HG03097 (cell line): ENCODE measurements at regions not wholly inside any gene's neighbourhood (a gene's known extent, or its start where the extent isn't known, plus 50 kb on each side); places are given as distances from the start of the nearest gene placed in this dataset.
"Not testable (repeated sequence)": the region's sequence is repeated elsewhere in the genome, so short reads cannot be mapped to it uniquely, and the experiment has no call there.

Experiments used
- ATAC-seq: cut with Tn5 transposase; IDR thresholded peaks from one replicate; pipeline ENCODE4 v1.9.1; 2021; ENCODE audit not compliant: unreplicated experiment, low FRiP score

DNA sequence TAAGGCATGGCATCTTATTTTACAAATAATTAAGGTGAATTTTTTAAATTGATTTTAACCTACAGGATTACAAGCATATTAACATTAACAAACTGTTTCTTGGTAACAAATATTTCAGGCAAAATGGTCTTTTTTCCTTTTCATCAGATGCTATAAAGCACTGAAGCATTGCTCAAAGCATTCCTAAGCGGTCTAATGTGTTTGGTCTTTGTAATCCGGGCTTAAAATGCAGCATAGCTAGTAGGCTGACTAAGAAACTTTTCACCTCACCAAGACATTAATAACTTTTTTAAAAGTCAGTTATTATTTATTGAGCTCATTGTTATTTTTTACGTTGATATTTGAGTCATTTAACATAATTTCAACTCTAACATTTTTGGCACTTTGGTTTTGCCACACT, 538.8 kb upstream of the SLC39A10 start:
- no peak for ATAC-seq

DNA sequence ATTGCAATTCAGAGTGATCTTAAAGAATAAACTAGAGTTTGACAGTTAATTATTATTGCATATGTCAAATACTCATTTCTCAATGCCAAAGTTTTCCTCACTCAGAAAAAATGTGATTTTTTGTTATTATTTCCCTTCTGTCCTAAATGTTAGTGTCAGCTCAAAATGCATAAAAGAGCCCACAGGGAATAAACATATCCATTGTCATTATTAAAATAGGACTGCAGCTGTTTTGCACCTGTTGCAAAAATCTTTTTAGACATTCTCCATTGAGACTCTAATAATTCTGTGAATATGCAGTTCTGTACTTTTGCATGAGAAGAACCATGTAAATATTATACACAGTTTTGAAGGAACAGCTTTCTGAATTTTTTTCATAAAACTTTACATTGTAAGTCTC, 540.0 kb upstream of the SLC39A10 start:
- no peak for ATAC-seq

DNA sequence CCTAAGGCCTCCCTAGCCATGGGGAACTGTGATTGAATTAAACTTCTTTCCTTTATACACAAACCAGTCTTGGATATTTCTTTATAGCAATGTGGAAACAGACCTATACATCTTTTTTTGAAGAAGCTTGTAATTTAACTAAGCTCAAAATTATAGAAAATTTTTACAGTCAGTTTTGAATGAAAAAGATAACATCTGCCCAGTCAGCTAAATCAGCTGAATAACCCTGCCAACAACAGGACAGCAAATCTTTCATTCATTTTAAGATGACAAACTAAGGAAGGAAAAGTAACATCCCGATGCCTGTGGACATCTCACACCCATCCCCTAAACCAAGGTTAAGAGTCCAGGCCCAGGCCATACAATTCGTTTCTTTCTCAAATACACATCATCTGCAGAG, 541.3 kb upstream of the SLC39A10 start:
- ATAC-seq = no peak

DNA sequence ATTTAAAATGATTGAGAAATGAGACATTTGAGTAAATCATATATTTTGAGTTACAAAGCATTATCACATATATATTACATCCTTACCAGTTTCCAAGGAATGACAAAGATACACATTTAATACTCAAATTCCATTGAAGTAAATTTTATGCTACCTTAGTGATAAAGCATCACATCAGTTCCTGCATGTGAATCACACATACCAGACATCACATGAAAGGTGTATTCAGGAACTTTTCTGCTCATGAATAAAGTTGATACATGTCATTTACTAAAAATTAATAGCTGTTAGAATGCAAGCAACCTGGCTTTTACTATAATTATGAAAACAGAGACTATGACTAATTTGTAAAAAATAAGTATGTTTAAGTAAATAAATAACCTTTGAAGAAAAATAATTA, 548.8 kb upstream of the SLC39A10 start:
- no peak for ATAC-seq

DNA sequence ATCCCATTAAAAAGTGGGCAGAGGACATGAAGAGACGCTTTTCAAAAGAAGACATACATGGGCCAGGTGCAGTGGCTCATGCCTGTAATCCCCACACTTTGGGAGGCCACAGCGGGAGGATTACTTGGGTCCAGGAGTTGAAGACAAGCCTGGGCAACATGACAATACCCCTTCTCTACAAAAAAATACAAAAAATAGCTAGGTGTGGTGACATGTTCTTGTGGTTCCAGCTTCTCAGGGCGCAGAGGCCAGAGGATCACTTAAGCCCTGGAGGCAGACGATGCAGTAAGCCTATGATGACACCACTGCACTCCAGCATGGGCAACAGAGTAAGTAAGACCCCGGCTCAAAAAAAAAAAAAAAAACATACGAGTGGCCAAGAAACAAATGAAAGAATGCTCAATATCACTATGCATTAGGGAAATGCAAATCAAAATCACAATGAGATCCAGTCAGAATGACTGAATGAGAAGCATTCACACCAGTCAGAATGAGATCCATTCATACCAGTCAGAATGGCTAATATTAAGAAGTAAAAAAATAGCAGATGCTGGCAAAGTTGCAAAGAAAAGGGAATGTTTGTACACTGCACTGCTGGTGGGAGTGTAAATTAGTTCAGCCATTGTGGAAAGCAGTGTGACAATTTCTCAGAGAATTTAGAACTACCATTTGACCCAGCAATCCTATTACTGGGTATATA, 550.2 kb upstream of the SLC39A10 start:
- ATAC-seq = no peak

DNA sequence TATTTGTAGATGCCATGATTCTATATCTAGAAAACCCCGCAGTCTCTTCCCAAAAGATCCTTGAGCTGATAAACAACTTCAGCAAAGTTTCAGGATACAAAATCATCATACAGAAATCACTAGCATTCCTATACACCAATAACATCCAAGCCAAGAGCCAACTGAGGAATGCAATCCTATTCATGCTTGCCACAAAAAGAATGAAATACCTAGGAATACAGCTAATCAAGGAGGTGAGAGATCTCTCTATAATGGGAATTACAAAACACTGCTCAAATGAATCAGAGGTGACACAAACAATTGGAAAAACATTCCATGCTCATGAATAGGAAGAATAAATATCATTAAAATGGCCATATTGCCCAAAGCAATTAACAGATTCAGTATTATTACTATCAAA, 551.4 kb upstream of the SLC39A10 start:
- no peak for ATAC-seq

DNA sequence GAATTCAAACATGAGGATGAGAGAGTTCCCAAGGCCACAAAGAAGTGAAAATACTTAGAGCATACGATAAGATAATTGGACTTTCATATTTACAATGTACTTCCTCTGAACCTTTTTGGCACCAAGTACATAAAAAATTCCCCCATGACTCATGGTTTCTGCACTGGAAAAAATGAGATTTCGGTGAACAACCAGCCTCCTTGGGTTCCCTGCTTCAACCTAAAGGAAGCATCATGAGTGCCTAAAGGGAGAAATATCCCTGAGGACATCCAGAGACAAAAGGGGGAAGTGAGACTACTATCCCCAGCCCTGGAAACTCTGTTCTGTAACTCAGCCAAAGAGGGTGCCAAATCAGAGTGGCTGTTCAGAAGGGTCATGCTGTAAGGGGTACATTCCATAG, 562.7 kb upstream of the SLC39A10 start:
- ATAC-seq = peak; percentile 55

DNA sequence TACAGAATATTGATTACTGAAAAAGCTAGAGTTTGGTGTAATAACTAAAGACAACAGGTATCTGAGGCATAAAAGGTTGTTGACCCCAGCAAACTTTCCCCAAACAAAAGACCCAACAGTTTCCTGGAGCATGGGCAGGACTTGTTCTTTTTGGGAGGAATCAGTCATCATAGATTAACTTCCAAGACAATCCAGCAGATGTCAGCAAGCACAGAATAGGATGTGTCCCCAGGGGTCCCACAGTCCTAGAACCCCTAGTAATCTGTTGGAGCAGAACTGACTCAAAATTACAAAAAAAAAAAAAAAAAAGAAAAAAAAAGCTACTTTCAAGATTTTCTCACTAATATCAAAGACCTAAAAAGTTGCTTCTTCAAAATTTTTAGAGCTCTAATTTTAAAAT, 564.7 kb upstream of the SLC39A10 start:
- no peak for ATAC-seq

DNA sequence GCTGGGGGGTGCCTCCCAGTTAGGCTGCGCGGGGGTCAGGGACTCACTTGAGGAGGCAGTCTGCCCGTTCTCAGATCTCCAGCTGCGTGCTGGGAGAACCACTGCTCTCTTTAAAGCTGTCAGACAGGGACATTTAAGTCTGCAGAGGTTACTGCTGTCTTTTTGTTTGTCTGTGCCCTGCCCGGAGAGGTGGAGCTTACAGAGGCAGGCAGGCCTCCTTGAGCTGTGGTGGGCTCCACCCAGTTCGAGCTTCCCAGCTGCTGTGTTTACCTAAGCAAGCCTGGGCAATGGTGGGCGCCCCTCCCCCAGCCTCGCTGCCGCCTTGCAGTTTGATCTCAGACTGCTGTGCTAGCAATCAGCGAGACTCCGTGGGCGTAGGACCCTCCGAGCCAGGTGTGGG, 584.2 kb upstream of the SLC39A10 start:
- ATAC-seq = not testable (repeated sequence)

DNA sequence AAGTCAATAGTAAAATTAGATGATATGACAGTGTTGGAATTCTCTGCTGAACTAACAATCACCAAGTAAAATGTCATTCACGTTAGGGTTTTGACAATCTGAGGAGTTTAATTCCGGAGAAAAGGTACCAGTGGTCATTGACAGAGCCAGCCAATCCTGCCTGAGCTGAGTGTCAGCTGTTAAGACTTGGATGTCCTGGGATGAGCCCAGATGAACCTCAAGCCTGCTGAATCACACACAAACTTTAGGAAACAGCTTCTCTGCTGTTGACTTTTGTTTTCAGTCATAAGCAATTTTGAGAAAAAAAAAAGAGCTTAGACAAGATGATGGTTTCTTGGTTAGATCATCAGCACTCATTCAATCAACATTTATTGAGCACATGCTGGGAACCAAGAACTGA, 600.0 kb upstream of the SLC39A10 start:
- ATAC-seq = no peak

DNA sequence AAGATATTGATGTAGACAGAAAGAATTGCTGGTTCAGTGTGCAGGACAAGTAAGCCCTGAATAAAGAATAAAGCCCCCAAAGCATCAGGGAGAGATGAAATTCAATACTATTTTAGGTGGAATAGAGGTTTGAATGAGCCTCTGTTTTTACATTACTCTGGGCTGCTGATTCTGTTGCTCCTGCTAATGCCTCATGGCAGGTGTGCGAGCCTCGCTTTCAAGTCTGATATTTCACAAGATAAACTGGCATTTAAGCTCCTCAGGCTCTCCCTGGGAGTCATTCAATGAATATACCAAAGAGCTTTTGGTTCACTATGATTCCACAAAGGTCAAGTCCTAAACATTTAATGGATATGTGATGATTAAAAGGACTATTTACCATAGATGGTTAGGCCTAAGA, 601.0 kb upstream of the SLC39A10 start:
- no peak for ATAC-seq

DNA sequence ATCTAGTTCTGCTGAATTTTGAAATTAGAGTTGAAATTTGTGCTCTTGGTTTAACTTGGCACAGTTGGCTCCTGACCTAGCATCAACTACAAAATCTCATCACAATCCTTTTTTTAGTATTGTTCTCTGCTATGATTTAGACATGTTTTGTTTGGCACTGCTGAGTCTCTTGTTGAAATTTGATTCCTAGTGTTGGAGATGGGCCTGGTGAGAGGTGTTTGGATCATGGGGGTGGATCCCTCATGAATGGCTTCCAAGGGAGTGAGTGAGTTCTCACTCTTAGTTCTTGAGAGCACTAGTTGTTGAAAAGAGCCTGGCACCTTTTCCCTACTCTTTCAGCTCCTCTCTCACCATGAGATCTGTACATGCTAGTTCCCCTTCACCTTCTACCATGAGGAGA, 605.6 kb upstream of the SLC39A10 start:
- ATAC-seq = no peak

DNA sequence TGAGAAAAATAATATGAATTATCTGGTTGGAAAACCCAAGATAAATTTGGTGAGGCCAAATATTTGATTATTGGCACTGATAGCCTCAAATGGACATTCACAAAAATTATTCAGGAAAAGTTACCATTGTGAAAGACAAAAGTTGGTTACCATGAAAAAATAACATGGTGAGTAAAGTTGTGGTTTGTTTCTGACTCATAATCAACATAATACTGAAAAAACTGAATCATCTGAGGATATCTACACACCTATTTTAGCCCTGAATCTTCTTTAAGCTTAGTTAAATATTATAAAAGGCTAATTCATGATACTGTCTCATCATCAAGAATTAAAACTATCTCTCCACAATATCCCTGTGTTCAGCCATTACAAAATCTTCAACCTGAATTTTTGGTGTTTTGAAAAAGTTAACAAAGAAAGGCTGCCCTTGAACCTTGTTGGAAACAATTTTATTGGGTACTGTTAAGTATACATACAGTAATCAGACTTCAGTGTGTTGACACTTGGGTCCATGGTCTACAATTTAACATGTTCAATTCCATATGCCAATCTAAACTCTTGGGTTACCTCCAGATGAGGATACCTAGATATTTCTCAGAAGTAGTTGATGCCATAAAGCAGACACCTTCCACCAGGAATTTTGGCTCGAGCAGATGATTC, 607.5 kb upstream of the SLC39A10 start:
- peak; percentile 96 for ATAC-seq

DNA sequence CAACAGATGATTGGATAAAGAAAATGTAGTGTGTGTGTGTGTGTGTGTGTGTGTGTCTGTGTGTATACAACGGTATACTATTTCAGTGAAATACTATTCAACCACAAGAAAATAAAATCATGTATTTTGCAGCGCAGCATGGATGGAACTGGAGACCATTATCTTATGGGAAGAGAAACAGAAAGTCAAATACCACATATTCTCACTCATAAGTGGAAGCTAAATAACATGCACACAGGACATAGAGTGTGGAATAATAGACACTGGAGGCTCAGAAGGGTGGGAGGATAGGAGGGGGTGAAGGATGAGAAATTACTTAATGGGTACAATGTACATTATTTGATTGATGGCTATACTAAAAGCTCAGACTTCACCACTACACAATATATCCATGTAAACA, 609.1 kb upstream of the SLC39A10 start:
- ATAC-seq = no peak

DNA sequence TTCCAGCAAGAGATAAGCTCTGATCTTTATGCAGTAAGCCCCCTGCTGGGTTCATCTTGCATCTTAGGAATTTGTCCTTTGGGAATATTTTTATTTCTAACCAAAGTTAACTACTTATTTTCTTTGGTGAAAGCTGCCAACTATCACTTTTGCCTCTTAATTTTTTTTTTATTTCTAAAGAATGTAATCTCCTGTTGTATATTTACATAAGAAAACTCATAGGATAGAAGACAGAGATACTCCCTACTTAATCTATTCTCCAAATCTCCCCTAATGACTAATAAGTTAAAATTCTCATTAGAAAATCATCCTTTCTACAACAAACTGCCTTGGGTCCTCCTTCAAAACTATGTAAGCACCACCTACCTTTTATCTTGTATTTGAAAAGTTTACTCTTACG, 612.2 kb upstream of the SLC39A10 start:
- no peak for ATAC-seq

DNA sequence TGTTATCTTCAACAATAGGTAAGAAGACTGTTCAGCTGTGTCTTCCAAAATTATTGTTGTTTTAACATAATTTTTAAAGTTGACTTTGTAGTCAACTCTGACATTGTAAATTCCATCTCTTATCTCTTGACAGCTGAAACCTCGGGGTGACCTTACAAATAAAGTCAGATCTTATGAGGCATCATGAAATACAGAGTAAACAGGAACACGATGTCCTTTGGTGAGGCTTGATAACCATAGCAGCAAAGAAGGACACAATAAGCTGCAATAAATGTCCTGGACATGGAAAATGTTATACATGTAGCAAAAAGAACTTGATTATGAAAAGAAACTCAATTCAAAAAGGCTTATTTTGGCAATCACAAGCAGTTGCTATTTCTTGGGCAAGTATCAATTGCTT, 618.9 kb upstream of the SLC39A10 start:
- ATAC-seq = no peak

DNA sequence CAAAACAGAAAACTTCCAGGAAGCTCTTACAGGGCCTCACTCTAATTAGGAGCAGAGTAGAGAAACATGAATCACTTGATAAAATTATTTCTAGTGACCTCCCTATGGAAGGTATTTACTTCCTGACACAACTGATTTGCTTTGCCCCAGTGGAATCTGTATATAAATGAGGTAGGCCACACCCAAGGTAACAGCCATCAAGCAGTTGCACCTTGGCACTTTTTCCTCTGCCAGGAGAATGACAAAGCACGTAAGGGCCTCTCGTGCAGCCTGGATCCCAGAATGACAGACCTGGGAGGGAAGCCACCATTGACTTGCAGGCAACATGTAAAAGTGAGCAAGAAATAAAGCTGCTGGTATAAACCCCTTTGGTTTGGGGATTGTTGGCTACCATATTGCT, 620.0 kb upstream of the SLC39A10 start:
- ATAC-seq = no peak

DNA sequence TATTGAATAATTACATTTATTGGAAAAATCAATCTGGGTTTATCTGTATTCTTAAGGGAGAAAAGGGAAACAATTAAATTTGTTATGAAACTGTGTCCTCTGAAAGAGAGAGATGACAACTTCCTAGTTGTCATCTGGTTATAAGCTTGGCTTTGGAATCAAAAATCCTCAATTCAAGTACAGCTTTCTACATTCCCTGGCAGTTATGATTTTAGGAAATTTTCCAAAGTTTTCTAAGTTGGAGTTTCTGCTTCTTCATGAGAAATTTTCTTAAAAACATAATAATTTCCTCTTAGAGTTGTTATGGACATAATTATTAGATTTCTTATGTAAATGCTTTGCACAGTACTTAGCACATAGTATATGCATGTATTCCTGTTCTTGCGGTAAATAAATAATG, 625.6 kb upstream of the SLC39A10 start:
- ATAC-seq = no peak

DNA sequence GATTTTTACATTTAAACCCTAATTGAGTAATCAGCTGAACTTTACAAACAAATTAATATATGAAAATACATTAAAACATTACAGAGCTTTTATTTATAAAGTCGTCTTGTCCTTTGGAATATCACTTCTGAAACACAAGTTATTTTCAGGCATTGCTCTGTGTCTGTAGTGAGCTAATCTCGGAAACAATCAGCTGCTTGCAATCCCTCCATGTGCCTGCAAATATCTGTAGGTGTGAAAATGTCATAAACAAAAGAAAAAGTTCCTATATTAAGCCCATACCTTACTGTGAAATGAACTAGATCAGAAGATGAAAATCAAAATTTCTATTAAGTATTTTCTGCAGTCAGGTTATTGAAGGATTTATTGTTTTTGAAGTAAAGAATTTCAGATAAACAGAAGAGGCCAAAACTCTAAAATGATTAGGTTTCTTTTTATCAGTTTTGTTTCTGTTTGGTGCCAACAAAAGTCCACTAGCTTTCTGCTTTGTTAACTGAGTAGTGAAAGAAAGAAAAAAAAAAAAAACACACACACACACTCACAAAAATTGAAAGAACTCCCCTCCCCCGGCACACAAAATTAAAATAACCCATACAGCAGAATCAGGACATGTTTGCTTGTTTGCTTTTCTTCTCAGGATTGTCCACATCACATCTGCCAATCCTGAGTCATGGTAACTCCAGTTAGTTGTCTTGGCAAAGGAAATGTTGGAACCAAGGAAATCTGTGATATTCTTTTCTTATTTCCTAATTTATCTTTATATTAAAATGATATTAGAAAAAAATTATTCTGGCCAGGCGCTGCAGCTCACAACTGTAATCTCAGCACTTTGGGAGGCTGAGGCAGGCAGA, 627.0 kb upstream of the SLC39A10 start:
- ATAC-seq = no peak

DNA sequence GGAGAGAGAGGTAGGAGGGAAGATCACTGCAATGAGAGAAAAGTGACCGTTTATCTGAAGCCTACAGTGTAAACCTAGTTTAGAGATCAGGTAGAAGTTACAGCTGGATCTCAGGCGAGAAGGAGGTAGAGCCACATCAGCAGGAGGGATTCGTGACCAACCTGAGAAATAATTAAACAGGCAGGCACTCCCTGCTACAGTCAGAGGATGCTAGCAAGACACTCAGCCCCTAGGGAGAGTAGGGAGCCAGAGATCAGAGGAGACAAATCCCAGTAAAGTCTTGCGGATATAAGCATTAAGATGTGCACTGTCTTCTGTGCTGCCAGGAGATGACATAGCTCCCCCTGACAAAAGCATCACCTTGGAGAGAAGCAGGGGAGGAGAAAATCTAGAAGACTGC, 629.1 kb upstream of the SLC39A10 start:
- no peak for ATAC-seq

DNA sequence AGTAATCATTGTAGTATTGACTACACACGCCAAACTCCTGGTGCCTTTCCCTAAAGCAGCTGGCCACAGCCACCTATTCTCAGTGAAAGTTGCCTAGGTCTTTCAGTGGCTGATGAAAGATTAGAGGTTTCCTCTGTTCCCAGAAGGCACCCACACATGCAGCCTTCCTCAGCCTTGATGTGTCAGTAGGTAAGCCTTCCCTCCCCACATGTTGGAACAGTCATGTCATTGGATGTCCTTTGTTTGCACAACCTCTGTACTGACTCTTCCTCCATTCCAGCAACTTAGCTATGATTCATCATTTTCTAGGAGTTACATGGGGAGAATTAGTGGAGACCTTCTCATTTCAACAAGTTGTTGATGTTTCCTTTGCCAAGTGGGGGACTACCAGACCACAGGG, 630.8 kb upstream of the SLC39A10 start:
- no peak for ATAC-seq

DNA sequence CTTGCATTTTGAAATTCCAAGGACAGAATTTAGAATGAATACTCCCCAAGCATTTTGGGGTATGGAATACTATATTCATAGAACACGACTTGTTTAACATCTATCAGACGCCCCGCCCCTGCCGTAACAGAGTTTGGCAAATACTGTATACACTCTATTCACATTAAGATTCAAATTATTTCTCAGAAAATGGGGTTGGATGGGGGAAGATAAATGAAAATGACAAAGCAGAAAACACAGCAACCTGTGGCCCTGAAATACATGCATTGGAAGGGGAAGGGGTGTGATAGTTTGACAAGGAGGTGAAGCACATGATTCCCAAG, 634.6 kb upstream of the SLC39A10 start:
- peak; percentile 8 for ATAC-seq
